T-cell (primary cell): ENCODE measurements at regions not wholly inside any gene's neighbourhood (a gene's known extent, or its start where the extent isn't known, plus 50 kb on each side); places are given as distances from the start of the nearest gene placed in this dataset.

ENCODE experiments used
- ATAC-seq, 4 experiments: fragments of 200-7000 bp in 3 of 4; fragments of 150-1000 bp in 1 of 4; cut with Tn5 transposase; replicated peaks in 1 of 4; 1 replicate in 3 of 4; 2 replicates in 1 of 4; pipeline ENCODE4 v1.10.0; 2021; ENCODE audit warnings: moderate library complexity in 3 of 4, mild to moderate bottlenecking in 2 of 4, moderate number of reproducible peaks in 1 of 4
- CTCF ChIA-PET, 2 donors: fragments of 300-600 bp; sonication (Branson Sonifier 250); formaldehyde crosslinking; loops; one replicate each; lab custom pipeline; 2022; ENCODE audit warnings: antibody characterized with exemption in 2 of 2; lab: Charles Lee
- POLR2A ChIA-PET, 2 donors: fragments of 300-600 bp; sonication (Branson Sonifier 250); formaldehyde crosslinking; loops; one replicate each; lab custom pipeline; 2022; ENCODE audit warnings: antibody characterized with exemption in 2 of 2; lab: Charles Lee
- DNase-seq, 35 experiments: peaks; one replicate each; pipeline versions ENCODE4 v3.0.0 to v3.0.0-alpha.2; 2013 to 2023
- H3K27ac ChIP-seq: one replicate; pipeline ENCODE4 v1.5.1; 2013; ENCODE audit warnings: low read length
- H3K27me3 ChIP-seq, 2 experiments: replicated peaks in 1 of 2; 1 replicate in 1 of 2; 2 replicates in 1 of 2; pipeline versions ENCODE4 v1.6.1 to v1.7.0; 2013; ENCODE audit warnings: low read length in 1 of 2, mixed read lengths in 1 of 2; ENCODE audit not compliant: control insufficient read depth in 2 of 2, insufficient read depth in 2 of 2; ENCODE audit errors: extremely low read depth in 1 of 2
- H3K36me3 ChIP-seq, 2 donors: 1 replicate in 1 of 2; 2 replicates in 1 of 2; pipeline versions ENCODE4 v1.6.1 to v1.7.0; 2013; ENCODE audit warnings: low read length in 1 of 2; ENCODE audit not compliant: control insufficient read depth in 2 of 2, insufficient read depth in 1 of 2; ENCODE audit errors: extremely low read depth in 1 of 2
- H3K4me1 ChIP-seq, 2 experiments: 1 replicate in 1 of 2; 2 replicates in 1 of 2; pipeline versions ENCODE4 v1.6.1 to v1.7.0; 2013; ENCODE audit warnings: low read length in 2 of 2, mixed read lengths in 1 of 2; ENCODE audit not compliant: insufficient read depth in 2 of 2, control insufficient read depth in 1 of 2; ENCODE audit errors: extremely low read depth in 1 of 2
- H3K4me3 ChIP-seq, 2 donors: 1 replicate in 1 of 2; 2 replicates in 1 of 2; pipeline versions ENCODE4 v1.5.1 to v1.7.0; 2013; ENCODE audit warnings: mild to moderate bottlenecking in 2 of 2, low read length in 1 of 2, moderate library complexity in 1 of 2; ENCODE audit not compliant: control insufficient read depth in 1 of 2; ENCODE audit errors: extremely low read depth in 1 of 2
- H3K9me3 ChIP-seq: 2 replicates; pipeline ENCODE4 v1.7.0; 2013
- H3K27ac Mint-ChIP-seq, 2 donors: one replicate each; pipeline ENCODE4 v1.8.0; 2020 to 2021; ENCODE audit warnings: mild to moderate bottlenecking in 2 of 2, mixed read lengths in 2 of 2
- H3K27me3 Mint-ChIP-seq, 2 donors: one replicate each; pipeline ENCODE4 v1.8.0; 2021 to 2022; ENCODE audit warnings: mixed read lengths in 2 of 2
- H3K36me3 Mint-ChIP-seq: one replicate; pipeline ENCODE4 v1.8.0; 2021; ENCODE audit warnings: mixed read lengths
- H3K4me1 Mint-ChIP-seq, 3 donors: one replicate each; pipeline ENCODE4 v1.8.0; 2020 to 2022; ENCODE audit warnings: mixed read lengths in 3 of 3, mild to moderate bottlenecking in 1 of 3
- H3K4me3 Mint-ChIP-seq, 3 donors: one replicate each; pipeline ENCODE4 v1.8.0; 2020 to 2022; ENCODE audit warnings: mild to moderate bottlenecking in 3 of 3, mixed read lengths in 3 of 3, moderate library complexity in 3 of 3
- H3K9me3 Mint-ChIP-seq, 3 donors: one replicate each; pipeline ENCODE4 v1.8.0; 2020 to 2022; ENCODE audit warnings: mixed read lengths in 3 of 3
- WGBS: methylation state at CpG from one replicate; pipeline ENCODE4 v1.1.5; 2013; ENCODE audit warnings: missing lambda C conversion rate; ENCODE audit not compliant: insufficient coverage; 5-methylcytosine and 5-hydroxymethylcytosine counted together

DNA sequence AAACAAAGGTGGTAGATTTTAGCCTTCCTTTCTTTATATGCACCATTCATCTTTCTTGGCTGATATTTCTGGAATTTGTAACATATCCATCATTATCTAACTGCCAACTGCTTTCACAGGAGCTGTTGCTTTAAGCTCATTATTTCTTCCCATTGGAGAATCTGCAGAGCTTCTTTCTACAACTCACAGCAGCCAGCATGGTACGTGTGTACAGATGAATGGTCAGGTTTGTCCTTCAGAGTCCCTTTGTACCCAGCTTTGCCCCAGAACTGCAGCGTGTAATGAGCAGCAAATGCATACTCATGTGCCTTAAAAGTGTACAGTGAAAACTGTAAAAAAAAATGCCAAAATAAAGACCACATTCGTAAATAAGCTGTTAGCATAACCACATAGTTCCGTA lies 260.9 kb downstream of the FIGN start:
- Mint-ChIP-seq H3K4me1 (no peaks in the 10 kb centered on the region), H3K36me3 (no peaks in the 10 kb centered on the region), H3K9me3 (peaks cover 10 to 23% (median 19%) of the 10 kb centered on the region in 3 donors), H3K4me3 (no peak overlapping the region), H3K27ac (no peak overlapping the region), H3K27me3 (no peaks in the 10 kb centered on the region)
- ATAC-seq (no peak), DNase-seq (no peak)
- Histone ChIP-seq H3K27me3 (no peaks in the 10 kb centered on the region), H3K36me3 (no peaks in the 10 kb centered on the region), H3K4me3 (no peak overlapping the region), H3K4me1 (no peaks in the 10 kb centered on the region), H3K27ac (no peak overlapping the region), H3K9me3 (no peaks in the 10 kb centered on the region)
- POLR2A ChIA-PET = no interaction called here
- 71% methylated on average over 1 of the region's 4 CpGs for WGBS
- CTCF ChIA-PET = no interaction called here

GRCh38 chr2:163474319-163474744 lies 261.5 kb downstream of the FIGN start:
- Histone ChIP-seq H3K36me3 (no peaks in the 10 kb centered on the region), H3K9me3 (no peaks in the 10 kb centered on the region), H3K27me3 (no peaks in the 10 kb centered on the region), H3K27ac (no peak overlapping the region), H3K4me3 (no peak overlapping the region), H3K4me1 (no peaks in the 10 kb centered on the region)
- ChIA-PET CTCF (no interaction called here), POLR2A (no interaction called here)
- peaks cover 10 to 22% (median 19%) of the 10 kb centered on the region in 3 donors for H3K9me3 Mint-ChIP-seq
- ATAC-seq (no peak), DNase-seq (no peak)
- H3K27me3 Mint-ChIP-seq = no peaks in the 10 kb centered on the region
- no peaks in the 10 kb centered on the region for H3K4me1 Mint-ChIP-seq
- whole genome bisulfite sequencing = 100% methylated on average over 1 of the region's 4 CpGs
- H3K4me3 Mint-ChIP-seq = no peak overlapping the region
- H3K27ac Mint-ChIP-seq = no peak overlapping the region
- H3K36me3 Mint-ChIP-seq = no peaks in the 10 kb centered on the region

GRCh38 chr2:163471947-163472346 lies 263.9 kb downstream of the FIGN start:
- H3K36me3 ChIP-seq = no peaks in the 10 kb centered on the region
- no peak for ATAC-seq
- no peaks in the 10 kb centered on the region for H3K9me3 ChIP-seq
- Mint-ChIP-seq H3K9me3 (peaks cover 2 to 19% (median 7%) of the 10 kb centered on the region in 3 donors), H3K36me3 (no peaks in the 10 kb centered on the region), H3K4me1 (no peaks in the 10 kb centered on the region), H3K27ac (no peak overlapping the region), H3K4me3 (no peak overlapping the region), H3K27me3 (no peaks in the 10 kb centered on the region)
- no CpG with 5 or more reads among the region's 1 CpG for WGBS
- no peak for DNase-seq
- ChIA-PET CTCF (no interaction called here), POLR2A (no interaction called here)
- H3K4me1 ChIP-seq = no peaks in the 10 kb centered on the region
- no peak overlapping the region for H3K4me3 ChIP-seq
- no peak overlapping the region for H3K27ac ChIP-seq
- H3K27me3 ChIP-seq = no peaks in the 10 kb centered on the region

- no peak overlapping the region for H3K27ac ChIP-seq
- H3K4me1 Mint-ChIP-seq = no peaks in the 10 kb centered on the region
- no peaks in the 10 kb centered on the region for H3K4me1 ChIP-seq
- H3K27ac Mint-ChIP-seq = no peak overlapping the region
- H3K4me3 ChIP-seq = no peak overlapping the region
- ATAC-seq (no peak), DNase-seq (no peak)
- H3K36me3 Mint-ChIP-seq = no peaks in the 10 kb centered on the region
- no peaks in the 10 kb centered on the region for H3K27me3 ChIP-seq
- POLR2A ChIA-PET = no interaction called here
- no peaks in the 10 kb centered on the region for H3K36me3 ChIP-seq
- CTCF ChIA-PET = no interaction called here
- no peaks in the 10 kb centered on the region for H3K9me3 ChIP-seq
- no peaks in the 10 kb centered on the region for H3K27me3 Mint-ChIP-seq
- 27% methylated on average over 2 of the region's 3 CpGs for WGBS
- no peak overlapping the region for H3K4me3 Mint-ChIP-seq
- H3K9me3 Mint-ChIP-seq = peaks cover 2 to 15% (median 5%) of the 10 kb centered on the region in 3 donors
These were observed 266.2 kb downstream of the FIGN start for GRCh38 chr2:163469561-163469962.

- Mint-ChIP-seq H3K27ac (no peak overlapping the region), H3K9me3 (peaks cover 0 to 11% (median 8%) of the 10 kb centered on the region in 3 donors), H3K4me3 (no peak overlapping the region), H3K4me1 (no peaks in the 10 kb centered on the region), H3K36me3 (no peaks in the 10 kb centered on the region), H3K27me3 (no peaks in the 10 kb centered on the region)
- Histone ChIP-seq H3K4me1 (no peaks in the 10 kb centered on the region), H3K27ac (no peak overlapping the region), H3K4me3 (no peak overlapping the region), H3K36me3 (no peaks in the 10 kb centered on the region), H3K27me3 (peaks cover 0 to 2% of the 10 kb centered on the region in 2 experiments), H3K9me3 (no peaks in the 10 kb centered on the region)
- DNase-seq (no peak), ATAC-seq (no peak)
- CTCF ChIA-PET = no interaction called here
- WGBS = no CpG with 5 or more reads among the region's 10 CpGs
- POLR2A ChIA-PET = no interaction called here
These were observed 268.6 kb downstream of the FIGN start for GRCh38 chr2:163467251-163467630.

DNA sequence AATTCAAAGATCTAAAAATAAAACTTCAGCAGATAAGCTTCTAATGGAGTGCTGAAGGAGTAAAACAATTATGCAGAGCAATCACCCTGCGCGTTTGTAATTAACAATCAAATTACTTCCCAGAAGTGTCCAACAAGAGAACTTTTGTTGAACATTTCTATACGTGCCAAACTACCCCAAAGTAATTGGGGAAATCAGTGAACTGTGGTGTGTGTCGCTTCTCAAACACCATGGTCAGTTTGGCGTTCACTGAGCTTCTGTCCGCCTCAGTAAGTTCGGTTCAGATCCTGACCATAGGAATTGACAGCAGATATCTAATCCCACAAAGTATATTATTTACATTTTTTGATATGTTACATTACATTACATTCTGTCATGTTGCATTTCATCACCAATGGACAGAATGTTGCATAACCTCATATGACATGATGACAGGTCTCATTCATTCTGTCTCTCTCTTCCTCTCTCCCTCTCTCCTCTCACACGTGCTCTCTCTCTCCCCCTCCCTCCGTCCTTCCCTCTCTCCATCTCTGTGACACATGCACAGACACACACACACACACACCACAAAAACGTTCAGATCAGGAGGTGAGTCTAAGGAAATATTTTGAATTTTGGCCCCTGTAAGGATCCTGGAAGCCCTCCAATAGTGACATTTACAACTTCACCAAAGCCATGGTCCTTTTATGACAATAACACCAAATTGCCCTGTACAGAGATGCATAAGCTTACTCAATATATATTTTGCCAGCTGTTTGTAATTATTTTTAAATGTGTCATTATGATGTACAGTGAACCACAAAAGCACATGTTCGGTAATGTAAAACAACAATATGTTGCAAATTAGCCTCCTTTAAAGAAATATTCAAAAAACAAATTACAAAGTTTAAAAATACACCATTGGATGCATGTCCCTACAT lies 269.2 kb downstream of the FIGN start:
- ChIA-PET POLR2A (no interaction called here), CTCF (no interaction called here)
- Histone ChIP-seq H3K27me3 (peaks cover 0 to 2% of the 10 kb centered on the region in 2 experiments), H3K27ac (no peak overlapping the region), H3K4me1 (no peaks in the 10 kb centered on the region), H3K36me3 (no peaks in the 10 kb centered on the region), H3K9me3 (no peaks in the 10 kb centered on the region), H3K4me3 (no peak overlapping the region)
- Mint-ChIP-seq H3K27ac (no peak overlapping the region), H3K36me3 (no peaks in the 10 kb centered on the region), H3K9me3 (peaks cover 0 to 11% (median 3%) of the 10 kb centered on the region in 3 donors), H3K4me3 (no peak overlapping the region), H3K27me3 (no peaks in the 10 kb centered on the region), H3K4me1 (no peaks in the 10 kb centered on the region)
- no peak for ATAC-seq
- DNase-seq = no peak
- WGBS = no CpG with 5 or more reads among the region's 11 CpGs
